BLaER1 (cell line): ENCODE measurements at regions not wholly inside any gene's neighbourhood (a gene's known extent, or its start where the extent isn't known, plus 50 kb on each side); places are given as distances from the start of the nearest gene placed in this dataset.

Experiments
- H3K27ac ChIP-seq: shearing (Covaris generic); formaldehyde crosslinking; 2 replicates; pipeline ENCODE4 v1.8.1; 2022
- H3K27me3 ChIP-seq: shearing (Covaris generic); formaldehyde crosslinking; 2 replicates; pipeline ENCODE4 v1.8.1; 2022
- H3K36me3 ChIP-seq: shearing (Covaris generic); formaldehyde crosslinking; 2 replicates; pipeline ENCODE4 v1.8.1; 2022
- H3K4me1 ChIP-seq: shearing (Covaris generic); formaldehyde crosslinking; 2 replicates; pipeline ENCODE4 v1.8.1; 2022
- H3K4me2 ChIP-seq: shearing (Covaris generic); formaldehyde crosslinking; 2 replicates; pipeline ENCODE4 v1.8.1; 2022
- H3K4me3 ChIP-seq: shearing (Covaris generic); formaldehyde crosslinking; 2 replicates; pipeline ENCODE4 v1.8.1; 2022
- H3K9ac ChIP-seq: shearing (Covaris generic); formaldehyde crosslinking; 2 replicates; pipeline ENCODE4 v1.8.1; 2022
- H3K9me3 ChIP-seq: shearing (Covaris generic); formaldehyde crosslinking; 2 replicates; pipeline ENCODE4 v1.8.1; 2022
- H4K20me1 ChIP-seq: shearing (Covaris generic); formaldehyde crosslinking; 2 replicates; pipeline ENCODE4 v1.8.1; 2022
- Cebpa-rat ChIP-seq: shearing (Covaris generic); IDR thresholded peaks from 2 replicates; pipeline ENCODE4 v1.8.1; 2022

- Histone ChIP-seq H3K9me3 (peaks cover 6% of the 10 kb centered on the region), H3K27ac (no peak overlapping the region), H3K4me3 (no peak overlapping the region), H3K27me3 (no peaks in the 10 kb centered on the region), H3K4me2 (no peak overlapping the region), H4K20me1 (no peaks in the 10 kb centered on the region), H3K9ac (no peak overlapping the region), H3K36me3 (no peaks in the 10 kb centered on the region), H3K4me1 (no peaks in the 10 kb centered on the region)
- TF ChIP-seq Cebpa-rat: no peak
These were observed 361.6 kb upstream of the SPHKAP start for GRCh38 chr2:228543117-228543516.

GRCh38 chr2:228542277-228542676, 360.8 kb upstream of the SPHKAP start:
- Histone ChIP-seq H3K4me2 (no peak overlapping the region), H3K4me1 (no peaks in the 10 kb centered on the region), H3K9ac (no peak overlapping the region), H3K27ac (no peak overlapping the region), H3K27me3 (no peaks in the 10 kb centered on the region), H4K20me1 (no peaks in the 10 kb centered on the region), H3K36me3 (no peaks in the 10 kb centered on the region), H3K9me3 (peaks cover 13% of the 10 kb centered on the region), H3K4me3 (no peak overlapping the region)
- TF ChIP-seq Cebpa-rat: no peak

- Histone ChIP-seq H3K36me3 (no peaks in the 10 kb centered on the region), H3K9ac (no peak overlapping the region), H3K4me3 (no peak overlapping the region), H4K20me1 (no peaks in the 10 kb centered on the region), H3K4me1 (no peaks in the 10 kb centered on the region), H3K4me2 (no peak overlapping the region), H3K9me3 (peaks cover 17% of the 10 kb centered on the region), H3K27ac (no peak overlapping the region), H3K27me3 (no peaks in the 10 kb centered on the region)
- TF ChIP-seq Cebpa-rat: no peak
These were observed 360.3 kb upstream of the SPHKAP start for GRCh38 chr2:228541789-228542188.

GRCh38 chr2:228540976-228541375, 359.5 kb upstream of the SPHKAP start:
- no peak overlapping the region for H3K9ac ChIP-seq
- H3K4me3 ChIP-seq: no peak overlapping the region
- H3K27ac ChIP-seq: no peak overlapping the region
- H3K9me3 ChIP-seq: peaks cover 25% of the 10 kb centered on the region
- no peaks in the 10 kb centered on the region for H3K4me1 ChIP-seq
- no peak overlapping the region for H3K4me2 ChIP-seq
- H4K20me1 ChIP-seq: no peaks in the 10 kb centered on the region
- no peak for TF ChIP-seq Cebpa-rat
- no peaks in the 10 kb centered on the region for H3K36me3 ChIP-seq
- no peaks in the 10 kb centered on the region for H3K27me3 ChIP-seq

GRCh38 chr2:228535396-228535795, 353.9 kb upstream of the SPHKAP start:
- Histone ChIP-seq H4K20me1 (no peaks in the 10 kb centered on the region), H3K9me3 (peaks cover 64% of the 10 kb centered on the region), H3K4me2 (no peak overlapping the region), H3K27me3 (no peaks in the 10 kb centered on the region), H3K4me1 (no peaks in the 10 kb centered on the region), H3K4me3 (no peak overlapping the region), H3K9ac (no peak overlapping the region), H3K36me3 (no peaks in the 10 kb centered on the region), H3K27ac (no peak overlapping the region)
- TF ChIP-seq Cebpa-rat: no peak

GRCh38 chr2:228533156-228533555, 351.7 kb upstream of the SPHKAP start:
- peaks cover 59% of the 10 kb centered on the region for H3K9me3 ChIP-seq
- H3K4me2 ChIP-seq: no peak overlapping the region
- no peaks in the 10 kb centered on the region for H3K27me3 ChIP-seq
- H3K27ac ChIP-seq: no peak overlapping the region
- no peaks in the 10 kb centered on the region for H4K20me1 ChIP-seq
- no peak overlapping the region for H3K9ac ChIP-seq
- no peak overlapping the region for H3K4me3 ChIP-seq
- no peaks in the 10 kb centered on the region for H3K36me3 ChIP-seq
- TF ChIP-seq Cebpa-rat: no peak
- no peaks in the 10 kb centered on the region for H3K4me1 ChIP-seq

GRCh38 chr2:228532233-228532632, 350.7 kb upstream of the SPHKAP start:
- Histone ChIP-seq H3K9ac (no peak overlapping the region), H3K4me1 (no peaks in the 10 kb centered on the region), H3K9me3 (peaks cover 51% of the 10 kb centered on the region), H3K27ac (no peak overlapping the region), H3K4me2 (no peak overlapping the region), H3K36me3 (no peaks in the 10 kb centered on the region), H3K4me3 (no peak overlapping the region), H3K27me3 (no peaks in the 10 kb centered on the region), H4K20me1 (no peaks in the 10 kb centered on the region)
- no peak for TF ChIP-seq Cebpa-rat

- Histone ChIP-seq H3K9ac (no peak overlapping the region), H3K27ac (no peak overlapping the region), H3K4me2 (no peak overlapping the region), H3K4me1 (no peaks in the 10 kb centered on the region), H3K9me3 (peaks cover 7% of the 10 kb centered on the region; the same call in 1 of the 2 replicates), H4K20me1 (no peaks in the 10 kb centered on the region), H3K4me3 (no peak overlapping the region), H3K27me3 (no peaks in the 10 kb centered on the region), H3K36me3 (no peaks in the 10 kb centered on the region)
- no peak for TF ChIP-seq Cebpa-rat
These were observed 345.9 kb upstream of the SPHKAP start for GRCh38 chr2:228527197-228527881.

- H3K27ac ChIP-seq: no peak overlapping the region
- no peak overlapping the region for H3K9ac ChIP-seq
- H4K20me1 ChIP-seq: no peaks in the 10 kb centered on the region
- TF ChIP-seq Cebpa-rat: no peak
- no peaks in the 10 kb centered on the region for H3K36me3 ChIP-seq
- H3K4me2 ChIP-seq: no peak overlapping the region
- peaks cover under 1% of the 10 kb centered on the region; the same call in 1 of the 2 replicates for H3K9me3 ChIP-seq
- H3K27me3 ChIP-seq: no peaks in the 10 kb centered on the region
- H3K4me3 ChIP-seq: no peak overlapping the region
- no peaks in the 10 kb centered on the region for H3K4me1 ChIP-seq
These were observed 345.2 kb upstream of the SPHKAP start for GRCh38 chr2:228526687-228527086.

GRCh38 chr2:228522977-228523376, 341.5 kb upstream of the SPHKAP start:
- Histone ChIP-seq H3K27me3 (no peaks in the 10 kb centered on the region), H3K9ac (no peak overlapping the region), H3K36me3 (no peaks in the 10 kb centered on the region), H3K4me2 (no peak overlapping the region), H3K4me3 (no peak overlapping the region), H3K27ac (no peak overlapping the region), H3K4me1 (no peaks in the 10 kb centered on the region), H3K9me3 (no peaks in the 10 kb centered on the region), H4K20me1 (no peaks in the 10 kb centered on the region)
- TF ChIP-seq Cebpa-rat: no peak

GRCh38 chr2:228522276-228522675, 340.8 kb upstream of the SPHKAP start:
- Histone ChIP-seq H3K9me3 (no peaks in the 10 kb centered on the region), H3K4me2 (no peak overlapping the region), H3K36me3 (no peaks in the 10 kb centered on the region), H3K27ac (no peak overlapping the region), H3K27me3 (no peaks in the 10 kb centered on the region), H3K4me1 (no peaks in the 10 kb centered on the region), H3K4me3 (no peak overlapping the region), H4K20me1 (no peaks in the 10 kb centered on the region), H3K9ac (no peak overlapping the region)
- no peak for TF ChIP-seq Cebpa-rat
